ENCODE measurements at regions not wholly inside any gene's neighbourhood (a gene's known extent, or its start where the extent isn't known, plus 50 kb on each side); places are given as distances from the start of the nearest gene placed in this dataset.

GRCh38 chr2:11955884-11956291 is 209.5 kb downstream of the LPIN1 start:
- no peak for DNase-seq

GRCh38 chr2:11962707-11963328 is 216.4 kb downstream of the LPIN1 start:
- no peak for DNase-seq

GRCh38 chr2:11963966-11964365 is 217.5 kb downstream of the LPIN1 start:
- no peak for DNase-seq

GRCh38 chr2:11967946-11968465 is 221.6 kb downstream of the LPIN1 start:
- DNase-seq, result peak in 1 of 2 experiments; percentile 49

- no peak for DNase-seq
These were observed 222.1 kb downstream of the LPIN1 start for GRCh38 chr2:11968521-11968920.

GRCh38 chr2:11969774-11970173 is 223.3 kb downstream of the LPIN1 start:
- DNase-seq, result no peak

GRCh38 chr2:11974573-11974972 is 228.1 kb downstream of the LPIN1 start:
- no peak for DNase-seq

- DNase-seq, result no peak
These were observed 228.9 kb downstream of the LPIN1 start for GRCh38 chr2:11975373-11975772.

GRCh38 chr2:11976073-11976472 is 229.6 kb downstream of the LPIN1 start:
- no peak for DNase-seq

GRCh38 chr2:11977766-11978524 is 231.5 kb downstream of the LPIN1 start:
- DNase-seq, result no peak

GRCh38 chr2:11980809-11981208 is 234.4 kb downstream of the LPIN1 start:
- DNase-seq, result no peak

- no peak for DNase-seq
These were observed 237.0 kb downstream of the LPIN1 start for GRCh38 chr2:11983401-11983800.

GRCh38 chr2:11983870-11984269 is 237.4 kb downstream of the LPIN1 start:
- no peak for DNase-seq

- no peak for DNase-seq
These were observed 238.1 kb downstream of the LPIN1 start for GRCh38 chr2:11984316-11985158.

- DNase-seq, result no peak
These were observed 239.6 kb downstream of the LPIN1 start for GRCh38 chr2:11985817-11986566.

GRCh38 chr2:11987151-11987550 is 240.7 kb downstream of the LPIN1 start:
- no peak for DNase-seq

- DNase-seq, result no peak
These were observed 242.4 kb downstream of the LPIN1 start for GRCh38 chr2:11988691-11989353.

GRCh38 chr2:11989354-11989703 is 242.9 kb downstream of the LPIN1 start:
- no peak for DNase-seq

- DNase-seq, result no peak
These were observed 244.1 kb downstream of the LPIN1 start for GRCh38 chr2:11990576-11990975.

- DNase-seq, result no peak
These were observed 247.3 kb downstream of the LPIN1 start for GRCh38 chr2:11993749-11994148.

GRCh38 chr2:11995456-11995855 is 249.0 kb downstream of the LPIN1 start:
- DNase-seq, result no peak

GRCh38 chr2:11996618-11997017 is 250.2 kb downstream of the LPIN1 start:
- DNase-seq, result no peak
